Hepatocyte (in vitro differentiated cells): ENCODE measurements at regions not wholly inside any gene's neighbourhood (a gene's known extent, or its start where the extent isn't known, plus 50 kb on each side); places are given as distances from the start of the nearest gene placed in this dataset.

ENCODE experiments used
- CTCF ChIP-seq: fragments of 200-600 bp; sonication (generic); IDR thresholded peaks from 2 replicates; pipeline ENCODE4 v1.5.1; 2016; ENCODE audit warnings: antibody characterized with exemption, mild to moderate bottlenecking; ENCODE audit not compliant: poor library complexity
- EZH2 ChIP-seq: fragments of 200-600 bp; sonication (generic); IDR thresholded peaks from 2 replicates; pipeline ENCODE4 v1.6.1; 2016; ENCODE audit warnings: antibody characterized with exemption, mild to moderate bottlenecking, borderline replicate concordance

- TF ChIP-seq CTCF: no peak
- no peak for TF ChIP-seq EZH2
Observed at GRCh38 chr20:2227861-2228260, 67.9 kb upstream of the TGM3 start.
